ENCODE measurements at regions not wholly inside any gene's neighbourhood (a gene's known extent, or its start where the extent isn't known, plus 50 kb on each side); places are given as distances from the start of the nearest gene placed in this dataset.

- no peak for DNase-seq (ENCODE audit: low read depth)
These were observed 455.0 kb upstream of the GJE1 start for GRCh38 chr6:141677598-141678211.

- no peak for DNase-seq (ENCODE audit: low read depth)
These were observed 456.8 kb upstream of the GJE1 start for GRCh38 chr6:141675957-141676356.

GRCh38 chr6:141669141-141669540, 463.6 kb upstream of the GJE1 start:
- no peak for DNase-seq (ENCODE audit: low read depth)

GRCh38 chr6:141667580-141668309, 465.0 kb upstream of the GJE1 start:
- DNase-seq (ENCODE audit: low read depth) = no peak

- no peak for DNase-seq (ENCODE audit: low read depth)
These were observed 466.5 kb upstream of the GJE1 start for GRCh38 chr6:141666187-141666586.

- no peak for DNase-seq (ENCODE audit: low read depth)
These were observed 468.0 kb upstream of the GJE1 start for GRCh38 chr6:141664744-141665143.

- DNase-seq (ENCODE audit: low read depth) = no peak
These were observed 473.1 kb upstream of the GJE1 start for GRCh38 chr6:141659582-141659981.

GRCh38 chr6:141658696-141659095, 474.0 kb upstream of the GJE1 start:
- no peak for DNase-seq (ENCODE audit: low read depth)

GRCh38 chr6:141657812-141658211, 474.9 kb upstream of the GJE1 start:
- no peak for DNase-seq (ENCODE audit: low read depth)

- no peak for DNase-seq (ENCODE audit: low read depth)
These were observed 479.1 kb upstream of the GJE1 start for GRCh38 chr6:141653590-141653989.

GRCh38 chr6:141641951-141642350, 490.8 kb upstream of the GJE1 start:
- DNase-seq (ENCODE audit: low read depth) = no peak

GRCh38 chr6:141641406-141641805, 491.3 kb upstream of the GJE1 start:
- DNase-seq (ENCODE audit: low read depth) = no peak

- DNase-seq (ENCODE audit: low read depth) = no peak
These were observed 497.1 kb upstream of the GJE1 start for GRCh38 chr6:141635621-141636020.

- DNase-seq (ENCODE audit: low read depth) = no peak
These were observed 498.5 kb upstream of the GJE1 start for GRCh38 chr6:141634269-141634668.

GRCh38 chr6:141624301-141624700, 508.4 kb upstream of the GJE1 start:
- DNase-seq (ENCODE audit: low read depth) = no peak

GRCh38 chr6:141618180-141618581, 514.5 kb upstream of the GJE1 start:
- no peak for DNase-seq (ENCODE audit: low read depth)

GRCh38 chr6:141610741-141611140, 522.0 kb upstream of the GJE1 start:
- no peak for DNase-seq (ENCODE audit: low read depth)

GRCh38 chr6:141607956-141608355, 524.8 kb upstream of the GJE1 start:
- DNase-seq (ENCODE audit: low read depth) = no peak

GRCh38 chr6:141598487-141598886, 534.2 kb upstream of the GJE1 start:
- DNase-seq (ENCODE audit: low read depth) = no peak

GRCh38 chr6:141594874-141595273, 537.9 kb upstream of the GJE1 start:
- no peak for DNase-seq (ENCODE audit: low read depth)

- DNase-seq (ENCODE audit: low read depth) = no peak
These were observed 539.4 kb upstream of the GJE1 start for GRCh38 chr6:141593311-141593710.

GRCh38 chr6:141587482-141588266, 545.1 kb upstream of the GJE1 start:
- peak; percentile 36 for DNase-seq (ENCODE audit: low read depth)

GRCh38 chr6:141580988-141581552, 551.7 kb upstream of the GJE1 start:
- DNase-seq (ENCODE audit: low read depth) = peak; percentile 49

All from GM04504 (cell line).